BJ (cell line): ENCODE measurements at regions not wholly inside any gene's neighbourhood (a gene's known extent, or its start where the extent isn't known, plus 50 kb on each side); places are given as distances from the start of the nearest gene placed in this dataset.
"Not testable (repeated sequence)": the region's sequence is repeated elsewhere in the genome, so short reads cannot be mapped to it uniquely, and the experiment has no call there.

ENCODE experiments used
- CTCF ChIA-PET: fragments of 350-600 bp; formaldehyde crosslinking; extraction: SDS; loops from one replicate; lab custom pipeline; 2021; ENCODE audit warnings: antibody characterized with exemption, inconsistent platforms; lab: Yijun Ruan, JAX
- POLR2A ChIA-PET: fragments of 300-600 bp; sonication (Branson Sonifier 250); formaldehyde crosslinking; extraction: SDS; loops from one replicate; lab custom pipeline; 2021; ENCODE audit warnings: antibody characterized with exemption; lab: Charles Lee
- DNase-seq: peaks from one replicate; pipeline ENCODE4 v3.0.0-alpha.2; 2011; ENCODE audit warnings: low read depth
- H3K27me3 ChIP-seq: 2 replicates; pipeline ENCODE4 v1.6.0; 2011; ENCODE audit warnings: low read length; ENCODE audit not compliant: control insufficient read depth, insufficient read depth
- H3K36me3 ChIP-seq: 2 replicates; pipeline ENCODE4 v1.5.1; 2011; ENCODE audit warnings: low read length; ENCODE audit not compliant: control insufficient read depth, insufficient read depth
- H3K4me3 ChIP-seq: 2 replicates; pipeline ENCODE4 v1.5.1; 2011; ENCODE audit warnings: low read depth, mild to moderate bottlenecking, control low read depth, low read length
- TF ChIP-seq, protein P1 (sequence below): IDR thresholded peaks from 2 replicates; pipeline ENCODE4 v1.5.1; 2011; ENCODE audit warnings: low read depth, mild to moderate bottlenecking, control low read depth, inconsistent platforms, low read length, moderate library complexity; ENCODE audit not compliant: insufficient read depth

DNA sequence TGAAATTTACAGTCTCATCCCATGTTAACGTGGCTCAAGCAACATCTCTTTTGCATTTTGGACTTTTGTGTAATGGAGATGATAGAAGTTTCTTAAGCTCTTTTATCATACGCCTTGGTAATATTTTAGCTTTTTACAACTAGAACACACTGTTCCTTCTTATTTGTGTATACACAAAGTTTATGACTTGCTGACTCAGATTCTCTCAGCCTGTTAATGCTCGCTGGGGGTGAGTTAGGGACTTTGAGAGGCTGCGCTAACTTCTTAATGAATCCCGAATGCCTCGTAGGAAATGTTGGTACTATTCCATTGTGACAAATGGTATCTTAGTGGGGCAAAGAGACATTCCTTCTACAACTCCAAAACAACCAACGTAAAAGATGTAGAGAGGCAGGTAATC lies 509.7 kb downstream of the DOK5 start:
- no peak for DNase-seq
- TF ChIP-seq, protein P1, sequence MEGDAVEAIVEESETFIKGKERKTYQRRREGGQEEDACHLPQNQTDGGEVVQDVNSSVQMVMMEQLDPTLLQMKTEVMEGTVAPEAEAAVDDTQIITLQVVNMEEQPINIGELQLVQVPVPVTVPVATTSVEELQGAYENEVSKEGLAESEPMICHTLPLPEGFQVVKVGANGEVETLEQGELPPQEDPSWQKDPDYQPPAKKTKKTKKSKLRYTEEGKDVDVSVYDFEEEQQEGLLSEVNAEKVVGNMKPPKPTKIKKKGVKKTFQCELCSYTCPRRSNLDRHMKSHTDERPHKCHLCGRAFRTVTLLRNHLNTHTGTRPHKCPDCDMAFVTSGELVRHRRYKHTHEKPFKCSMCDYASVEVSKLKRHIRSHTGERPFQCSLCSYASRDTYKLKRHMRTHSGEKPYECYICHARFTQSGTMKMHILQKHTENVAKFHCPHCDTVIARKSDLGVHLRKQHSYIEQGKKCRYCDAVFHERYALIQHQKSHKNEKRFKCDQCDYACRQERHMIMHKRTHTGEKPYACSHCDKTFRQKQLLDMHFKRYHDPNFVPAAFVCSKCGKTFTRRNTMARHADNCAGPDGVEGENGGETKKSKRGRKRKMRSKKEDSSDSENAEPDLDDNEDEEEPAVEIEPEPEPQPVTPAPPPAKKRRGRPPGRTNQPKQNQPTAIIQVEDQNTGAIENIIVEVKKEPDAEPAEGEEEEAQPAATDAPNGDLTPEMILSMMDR, result no peak
- CTCF ChIA-PET, result no interaction called here
- Histone ChIP-seq H3K36me3 (no peaks in the 10 kb centered on the region), H3K27me3 (no peaks in the 10 kb centered on the region), H3K4me3 (no peak overlapping the region)
- POLR2A ChIA-PET, result no interaction called here

DNA sequence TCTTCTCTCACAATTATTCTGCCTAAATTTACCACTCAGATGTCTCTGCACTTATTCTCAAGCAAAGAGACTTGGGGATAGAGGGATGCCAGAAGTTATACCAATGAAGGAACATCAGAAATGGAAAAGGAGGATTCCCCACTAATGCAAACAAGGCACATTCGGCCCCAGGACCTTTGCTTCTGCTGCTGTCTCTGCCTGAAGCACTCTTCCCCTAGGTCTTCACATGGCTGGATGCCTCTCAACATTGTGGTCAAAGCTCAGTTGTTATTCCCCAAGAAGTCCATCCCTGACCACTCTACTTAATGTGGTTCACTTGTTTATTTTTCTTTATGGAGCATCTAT lies 508.7 kb downstream of the DOK5 start:
- CTCF ChIA-PET, result interaction anchor here (0.6 kb wide), 1 partner anchor 91 kb away, joined by 3 read pairs; no protein-coding TSS in a partner anchor
- Histone ChIP-seq H3K36me3 (no peaks in the 10 kb centered on the region), H3K27me3 (no peaks in the 10 kb centered on the region), H3K4me3 (no peak overlapping the region)
- TF ChIP-seq, protein P1, result no peak
- DNase-seq, result no peak
- POLR2A ChIA-PET, result no interaction called here

DNA sequence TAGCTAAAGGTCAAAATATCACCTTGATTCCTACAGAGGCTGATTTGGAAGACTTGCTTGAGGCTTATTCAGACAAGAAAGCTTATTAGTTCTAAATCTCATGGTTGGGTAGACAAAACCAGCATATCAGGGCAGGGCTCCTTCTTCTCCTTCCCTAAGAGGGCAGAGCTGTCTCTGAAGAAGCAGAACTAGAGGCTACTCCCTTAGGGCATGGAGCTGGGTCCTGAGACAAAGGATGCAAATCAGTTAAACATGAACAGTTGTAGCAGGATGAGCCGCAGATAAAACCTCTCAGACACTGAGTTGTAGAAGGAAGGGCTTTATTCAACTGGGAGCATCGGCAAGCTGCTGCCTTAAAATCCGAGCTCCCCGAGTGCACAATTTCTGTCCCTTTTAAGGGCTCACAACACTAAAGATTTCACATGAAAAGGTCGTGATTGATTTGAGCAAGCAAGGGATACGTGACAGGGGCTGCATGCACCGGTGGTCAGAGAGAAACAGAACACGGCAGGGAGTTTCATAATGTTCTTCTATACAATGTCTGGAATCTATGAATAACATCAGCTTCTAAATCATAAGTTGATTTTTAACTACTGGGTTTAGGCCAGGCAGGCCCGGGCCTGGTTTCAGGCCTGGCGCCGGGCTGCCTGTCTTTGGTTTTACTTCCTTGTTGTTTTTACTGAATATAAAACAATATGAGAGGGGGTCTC lies 508.2 kb downstream of the DOK5 start:
- H3K4me3 ChIP-seq, DNase-seq, H3K36me3 ChIP-seq, POLR2A ChIA-PET, H3K27me3 ChIP-seq: not testable (repeated sequence)
- CTCF ChIA-PET, result interaction anchor here (0.6 kb wide), 1 partner anchor 91 kb away, joined by 3 read pairs; no protein-coding TSS in a partner anchor

DNA sequence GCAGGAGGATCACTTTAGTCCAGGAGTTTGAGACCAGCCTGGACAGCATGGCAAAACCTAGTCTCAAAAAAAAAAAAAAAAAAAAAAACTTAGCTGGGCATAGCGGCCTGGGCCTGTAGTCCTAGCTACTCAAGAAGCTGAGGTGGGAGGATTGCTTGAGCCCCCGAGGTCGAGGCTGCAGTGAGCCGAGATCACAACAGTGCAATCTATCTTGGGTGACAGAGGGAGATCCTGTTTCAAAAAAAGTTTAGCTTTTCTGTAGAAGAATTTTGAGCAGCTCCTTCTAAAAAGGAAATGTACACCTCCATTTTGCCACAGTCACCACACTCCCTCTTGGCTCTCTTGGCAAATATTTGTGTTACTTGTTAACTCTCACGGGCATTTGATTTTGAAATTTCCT lies 505.8 kb downstream of the DOK5 start:
- ChIA-PET POLR2A (no interaction called here), CTCF (no interaction called here)
- Histone ChIP-seq H3K27me3 (no peaks in the 10 kb centered on the region), H3K36me3 (no peaks in the 10 kb centered on the region), H3K4me3 (no peak overlapping the region)
- TF ChIP-seq, protein P1, result no peak
- DNase-seq, result no peak

DNA sequence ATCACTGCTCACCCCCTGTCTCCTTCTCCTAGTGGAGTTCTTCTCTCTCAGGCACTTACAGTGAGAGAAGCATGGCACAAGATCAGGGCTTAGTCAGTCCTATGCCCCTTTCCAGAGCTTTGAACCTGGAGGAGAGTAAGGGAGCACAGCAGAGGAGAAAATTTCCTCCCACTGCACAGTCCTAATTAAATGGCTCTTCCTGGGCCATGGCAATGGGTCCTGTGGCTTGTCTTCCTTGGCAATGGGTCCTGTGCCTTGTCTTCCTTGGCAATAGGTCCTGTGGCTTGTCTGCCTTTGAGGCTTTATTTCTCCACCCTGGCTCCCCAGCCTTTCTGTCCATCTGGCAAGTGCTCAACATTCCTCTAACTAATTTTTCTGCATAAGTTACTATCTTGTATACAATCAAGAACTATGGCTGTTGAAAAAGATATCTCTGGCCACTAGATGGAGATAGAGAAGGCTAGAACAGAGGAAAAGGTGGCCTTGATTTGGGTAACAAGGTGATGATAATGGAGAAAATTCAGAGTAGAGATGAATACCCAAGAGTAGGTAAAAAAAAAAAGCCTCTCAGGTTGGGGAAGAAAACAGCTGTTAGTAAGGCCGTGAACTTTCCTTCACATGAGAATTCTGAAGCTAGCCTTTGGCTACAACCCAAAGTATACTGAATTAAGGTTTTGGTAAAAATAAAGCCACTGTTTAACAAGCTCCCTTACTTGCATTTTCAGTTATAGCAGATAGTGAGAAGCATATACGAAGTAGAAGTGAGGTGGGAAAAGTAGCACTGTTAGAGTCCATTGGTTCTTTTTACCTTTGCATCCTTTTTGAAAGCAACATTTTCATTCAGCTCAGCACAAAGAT lies 504.9 kb downstream of the DOK5 start:
- CTCF ChIA-PET, result no interaction called here
- H3K27me3 ChIP-seq, result no peaks in the 10 kb centered on the region
- H3K36me3 ChIP-seq, result no peaks in the 10 kb centered on the region
- no peak for DNase-seq
- TF ChIP-seq, protein P1, result no peak
- H3K4me3 ChIP-seq, result no peak overlapping the region
- POLR2A ChIA-PET, result no interaction called here
